Esophagus muscularis mucosa (tissue), 4 donors: ENCODE measurements at regions not wholly inside any gene's neighbourhood (a gene's known extent, or its start where the extent isn't known, plus 50 kb on each side); places are given as distances from the start of the nearest gene placed in this dataset.

Experiments
- DNase-seq: peaks from one replicate; pipeline ENCODE4 v3.0.0-alpha.2; 2017; ENCODE audit errors: extremely low spot score
- H3K27ac ChIP-seq, 4 donors: fragments of 200-600 bp; sonication (generic); replicated peaks in 1 of 4; 1 replicate in 3 of 4; 2 replicates in 1 of 4; pipeline ENCODE4 v1.5.1; 2016 to 2019; ENCODE audit warnings: mild to moderate bottlenecking in 1 of 4
- H3K27me3 ChIP-seq, 4 donors: fragments of 200-600 bp; sonication (generic); one replicate each; pipeline versions ENCODE4 v1.5.1 to v1.6.0; 2016 to 2019
- H3K36me3 ChIP-seq, 4 donors: fragments of 200-600 bp; sonication (generic); one replicate each; pipeline ENCODE4 v1.5.1; 2016 to 2019
- H3K4me1 ChIP-seq, 4 donors: fragments of 200-600 bp; sonication (generic); one replicate each; pipeline ENCODE4 v1.5.1; 2016 to 2019
- H3K4me3 ChIP-seq, 4 donors: fragments of 200-600 bp; sonication (generic); 1 replicate in 2 of 4; 2 replicates in 2 of 4; pipeline ENCODE4 v1.5.1; 2016 to 2019; ENCODE audit warnings: mild to moderate bottlenecking in 4 of 4, moderate library complexity in 1 of 4
- H3K9me3 ChIP-seq, 4 donors: fragments of 200-600 bp; sonication (generic); 1 replicate in 3 of 4; 2 replicates in 1 of 4; pipeline ENCODE4 v1.5.1; 2016 to 2019
- CTCF ChIP-seq, 3 experiments: fragments of 200-600 bp in 2 of 3; fragments of 450-650 bp in 1 of 3; sonication (generic) in 2 of 3; IDR thresholded peaks; one replicate each; pipeline ENCODE4 v1.5.1; 2017 to 2019; ENCODE audit warnings: antibody characterized with exemption in 3 of 3, mild to moderate bottlenecking in 2 of 3, moderate library complexity in 1 of 3
- EP300 ChIP-seq: sonication (generic); formaldehyde crosslinking; IDR thresholded peaks from one replicate; pipeline ENCODE4 v1.6.1; 2017; ENCODE audit warnings: antibody characterized with exemption
- POLR2A ChIP-seq: fragments of 450-650 bp; IDR thresholded peaks from one replicate; pipeline ENCODE4 v1.6.1; 2017; ENCODE audit warnings: antibody characterized with exemption, moderate library complexity, mild to moderate bottlenecking, low read depth
- POLR2AphosphoS5 ChIP-seq, 2 donors: sonication (generic); formaldehyde crosslinking; IDR thresholded peaks; one replicate each; pipeline ENCODE4 v1.6.1; 2017; ENCODE audit warnings: antibody characterized with exemption in 2 of 2
- WGBS: methylation state at CpG from one replicate; pipeline ENCODE4 v1.1.5; 2018; 5-methylcytosine and 5-hydroxymethylcytosine counted together
- intact Hi-C: fragments of 100-400 bp; cut with DNase I; formaldehyde crosslinking; loops from one replicate; pipeline ENCODE4 v1.15.1; 2023

GRCh38 chr5:144566747-144567420, 396.2 kb downstream of the KCTD16 start:
- no peaks in the 10 kb centered on the region for H3K4me1 ChIP-seq
- H3K36me3 ChIP-seq, result no peaks in the 10 kb centered on the region
- TF ChIP-seq CTCF (IDR thresholded peaks at IDR 0.05) (no peak), POLR2A (no peak), EP300 (no peak)
- no peak overlapping the region for H3K4me3 ChIP-seq
- no peak overlapping the region for H3K27ac ChIP-seq
- H3K9me3 ChIP-seq, result peaks cover 0 to 28% (median 27%) of the 10 kb centered on the region in 4 donors
- WGBS, result 76% methylated on average over 3 of the region's 3 CpGs
- intact Hi-C loops, result no loop called here
- H3K27me3 ChIP-seq, result no peaks in the 10 kb centered on the region
- no peak for DNase-seq

- Histone ChIP-seq H3K9me3 (no peaks in the 10 kb centered on the region), H3K36me3 (no peaks in the 10 kb centered on the region), H3K27me3 (no peaks in the 10 kb centered on the region), H3K4me1 (no peaks in the 10 kb centered on the region), H3K27ac (no peak overlapping the region), H3K4me3 (no peak overlapping the region)
- intact Hi-C loops, result no loop called here
- 49% methylated on average over 3 of the region's 3 CpGs for WGBS
- TF ChIP-seq EP300 (no peak), POLR2AphosphoS5 (IDR thresholded peaks at IDR 0.05) (no peak), POLR2A (no peak), CTCF (IDR thresholded peaks at IDR 0.05) (no peak)
- DNase-seq, result no peak
Observed at GRCh38 chr5:144549580-144549979, 378.9 kb downstream of the KCTD16 start.

GRCh38 chr5:144548936-144549335, 378.3 kb downstream of the KCTD16 start:
- Histone ChIP-seq H3K36me3 (no peaks in the 10 kb centered on the region), H3K27ac (no peak overlapping the region), H3K4me3 (no peak overlapping the region), H3K4me1 (no peaks in the 10 kb centered on the region), H3K27me3 (no peaks in the 10 kb centered on the region), H3K9me3 (no peaks in the 10 kb centered on the region)
- TF ChIP-seq POLR2A, result no peak
- TF ChIP-seq EP300, result no peak
- no peak for TF ChIP-seq CTCF (IDR thresholded peaks at IDR 0.05)
- no peak for TF ChIP-seq POLR2AphosphoS5 (IDR thresholded peaks at IDR 0.05)
- intact Hi-C loops, result no loop called here
- WGBS, result 57% methylated on average over 2 of the region's 2 CpGs
- no peak for DNase-seq

- TF ChIP-seq CTCF (IDR thresholded peaks at IDR 0.05) (no peak), EP300 (no peak), POLR2A (no peak)
- 89% methylated on average over 1 of the region's 1 CpG for WGBS
- intact Hi-C loops, result no loop called here
Observed at GRCh38 chr5:144547098-144547499, 376.4 kb downstream of the KCTD16 start.

GRCh38 chr5:144538845-144539244, 368.2 kb downstream of the KCTD16 start:
- WGBS, result 80% methylated on average over 3 of the region's 3 CpGs
- intact Hi-C loops, result no loop called here
- TF ChIP-seq POLR2AphosphoS5 (IDR thresholded peaks at IDR 0.05) (no peak), POLR2A (no peak), CTCF (IDR thresholded peaks at IDR 0.05) (no peak), EP300 (no peak)

More at GRCh38 chr5:144547098-144547499, 376.4 kb downstream of the KCTD16 start:
- no peak overlapping the region for H3K4me3 ChIP-seq
- DNase-seq, result no peak
- H3K27me3 ChIP-seq, result no peaks in the 10 kb centered on the region
- no peaks in the 10 kb centered on the region for H3K4me1 ChIP-seq
- H3K27ac ChIP-seq, result no peak overlapping the region
- H3K36me3 ChIP-seq, result no peaks in the 10 kb centered on the region
- H3K9me3 ChIP-seq, result no peaks in the 10 kb centered on the region

More at GRCh38 chr5:144538845-144539244, 368.2 kb downstream of the KCTD16 start:
- H3K36me3 ChIP-seq, result no peaks in the 10 kb centered on the region
- no peak overlapping the region for H3K4me3 ChIP-seq
- peaks cover 0 to 6% (median 0%) of the 10 kb centered on the region in 4 donors for H3K9me3 ChIP-seq
- H3K4me1 ChIP-seq, result no peaks in the 10 kb centered on the region
- no peak for DNase-seq
- H3K27me3 ChIP-seq, result no peaks in the 10 kb centered on the region
- no peak overlapping the region for H3K27ac ChIP-seq
